Mucosa of descending colon (tissue), 3 donors: ENCODE measurements at regions not wholly inside any gene's neighbourhood (a gene's known extent, or its start where the extent isn't known, plus 50 kb on each side); places are given as distances from the start of the nearest gene placed in this dataset.

Experiments
- ATAC-seq: fragments of 200-7000 bp; cut with Tn5 transposase; one replicate; pipeline ENCODE4 v1.9.1; 2020; ENCODE audit warnings: mild to moderate bottlenecking, moderate library complexity
- DNase-seq, 3 donors: peaks; one replicate each; pipeline ENCODE4 v3.0.0-alpha.2; 2020
- H3K36me3 ChIP-seq: fragments of 200-600 bp; one replicate; pipeline ENCODE4 v1.8.0; 2021; ENCODE audit warnings: low read depth, mild to moderate bottlenecking
- H3K4me1 ChIP-seq: fragments of 200-600 bp; one replicate; pipeline ENCODE4 v1.8.0; 2021; ENCODE audit warnings: low read depth, mild to moderate bottlenecking
- H3K4me3 ChIP-seq: fragments of 200-600 bp; one replicate; pipeline ENCODE4 v1.8.0; 2021; ENCODE audit warnings: mild to moderate bottlenecking
- H3K9me3 ChIP-seq: fragments of 200-600 bp; one replicate; pipeline ENCODE4 v1.8.0; 2021; ENCODE audit warnings: mild to moderate bottlenecking
- CTCF ChIP-seq: fragments of 200-600 bp; IDR thresholded peaks from one replicate; pipeline ENCODE4 v1.8.0; 2022; ENCODE audit warnings: antibody characterized with exemption, mild to moderate bottlenecking
- intact Hi-C, 2 donors: fragments of 100-400 bp; cut with DNase I in 1 of 2; cut with micrococcal nuclease in 1 of 2; formaldehyde crosslinking; loops; one replicate each; pipeline versions ENCODE4 v1.11.0 to v1.11.1; 2022; cut with DNase I, micrococcal nuclease
- donor health status: DM: no; HTN: no; CAD: no; lungs with moderate emphysema.
- donor health status: DM: no; HTN: no; CAD: no.
- donor health status: DM: no; HTN: yes; CAD: no.

GRCh38 chr5:3742750-3743149, 147.1 kb downstream of the IRX1 start:
- TF ChIP-seq CTCF: no peak
- H3K9me3 ChIP-seq: peaks cover 7% of the 10 kb centered on the region
- intact Hi-C loops: no loop called here
- DNase-seq (no peak), ATAC-seq (no peak)
- H3K36me3 ChIP-seq: no peaks in the 10 kb centered on the region
- no peak overlapping the region for H3K4me3 ChIP-seq
- no peaks in the 10 kb centered on the region for H3K4me1 ChIP-seq

- TF ChIP-seq CTCF: no peak
- intact Hi-C loops: no loop called here
- Histone ChIP-seq H3K36me3 (no peaks in the 10 kb centered on the region), H3K4me1 (no peaks in the 10 kb centered on the region), H3K9me3 (peaks cover 32% of the 10 kb centered on the region), H3K4me3 (no peak overlapping the region)
- ATAC-seq (no peak), DNase-seq (no peak)
Measured at GRCh38 chr5:3751846-3752245, 156.2 kb downstream of the IRX1 start.

GRCh38 chr5:3778000-3778550, 182.4 kb downstream of the IRX1 start:
- intact Hi-C loops: no loop called here
- TF ChIP-seq CTCF: no peak
- Histone ChIP-seq H3K9me3 (peaks cover 35% of the 10 kb centered on the region), H3K36me3 (no peaks in the 10 kb centered on the region), H3K4me3 (no peak overlapping the region), H3K4me1 (no peaks in the 10 kb centered on the region)
- DNase-seq (no peak), ATAC-seq (no peak)

GRCh38 chr5:3778945-3779344, 183.3 kb downstream of the IRX1 start:
- H3K36me3 ChIP-seq: no peaks in the 10 kb centered on the region
- intact Hi-C loops: no loop called here
- ATAC-seq: no peak
- no peaks in the 10 kb centered on the region for H3K4me1 ChIP-seq
- DNase-seq: no peak
- no peak for TF ChIP-seq CTCF
- H3K4me3 ChIP-seq: no peak overlapping the region
- H3K9me3 ChIP-seq: peaks cover 31% of the 10 kb centered on the region

GRCh38 chr5:3780278-3780677, 184.6 kb downstream of the IRX1 start:
- H3K9me3 ChIP-seq: peaks cover 22% of the 10 kb centered on the region
- DNase-seq (no peak), ATAC-seq (no peak)
- H3K4me3 ChIP-seq: no peak overlapping the region
- H3K36me3 ChIP-seq: no peaks in the 10 kb centered on the region
- intact Hi-C loops: no loop called here
- no peak for TF ChIP-seq CTCF
- H3K4me1 ChIP-seq: no peaks in the 10 kb centered on the region

- H3K4me1 ChIP-seq: no peaks in the 10 kb centered on the region
- DNase-seq (no peak), ATAC-seq (no peak)
- H3K4me3 ChIP-seq: no peak overlapping the region
- TF ChIP-seq CTCF: no peak
- H3K9me3 ChIP-seq: peaks cover 18% of the 10 kb centered on the region
- intact Hi-C loops: no loop called here
- H3K36me3 ChIP-seq: no peaks in the 10 kb centered on the region
Measured at GRCh38 chr5:3780907-3781306, 185.3 kb downstream of the IRX1 start.
